ENCODE measurements at regions not wholly inside any gene's neighbourhood (a gene's known extent, or its start where the extent isn't known, plus 50 kb on each side); places are given as distances from the start of the nearest gene placed in this dataset.

GRCh38 chr6:167392631-167393316, 67.9 kb downstream of the TTLL2 start:
- TF ChIP-seq CTCF (IDR thresholded peaks at IDR 0.05; ENCODE audit: low read depth, low read length, poor library complexity, severe bottlenecking) = no peak
- no peak for TF ChIP-seq EZH2phosphoT487 (IDR thresholded peaks at IDR 0.05; ENCODE audit: borderline replicate concordance, low read length)

All from DOHH2 (cell line).